Caco-2 (cell line): ENCODE measurements at regions not wholly inside any gene's neighbourhood (a gene's known extent, or its start where the extent isn't known, plus 50 kb on each side); places are given as distances from the start of the nearest gene placed in this dataset.

Experiments
- BruUV-seq: library from RNA; stranded (reverse); fragments of 400-500 nt; replicated peaks from 2 replicates; lab custom pipeline; 2021; lab: Mats Ljungman, UMichigan
- CTCF ChIA-PET: fragments of 300-600 bp; sonication (Branson Sonifier 250); formaldehyde crosslinking; loops from one replicate; lab custom pipeline; 2022; ENCODE audit warnings: antibody characterized with exemption; lab: Charles Lee
- POLR2A ChIA-PET: fragments of 300-600 bp; sonication (Branson Sonifier 250); formaldehyde crosslinking; loops from one replicate; lab custom pipeline; 2022; ENCODE audit warnings: antibody characterized with exemption; lab: Charles Lee
- DNase-seq, 2 experiments: peaks; one replicate each; pipeline versions ENCODE4 v3.0.0 to v3.0.0-alpha.2; 2020 to 2022
- H3K27me3 ChIP-seq: replicated peaks from 2 replicates; pipeline ENCODE4 v1.6.0; 2011; ENCODE audit warnings: low read length; ENCODE audit not compliant: control insufficient read depth, insufficient read depth
- H3K36me3 ChIP-seq: 2 replicates; pipeline ENCODE4 v1.5.1; 2011; ENCODE audit warnings: low read length; ENCODE audit not compliant: control insufficient read depth, insufficient read depth
- H3K4me1 ChIP-seq: fragments of 250-450 bp; sonication (Bioruptor Pico); 2 replicates; pipeline ENCODE4 v1.5.1; 2020; ENCODE audit warnings: mild to moderate bottlenecking
- H3K4me3 ChIP-seq: 2 replicates; pipeline ENCODE4 v1.5.1; 2011; ENCODE audit warnings: low read depth, mild to moderate bottlenecking, control low read depth, low read length
- H3K9me3 ChIP-seq: fragments of 250-450 bp; sonication (Bioruptor Pico); 2 replicates; pipeline ENCODE4 v1.5.1; 2020; ENCODE audit warnings: mild to moderate bottlenecking, moderate library complexity
- H3K27ac Mint-ChIP-seq: one replicate; pipeline ENCODE4 v1.8.0; 2022; ENCODE audit warnings: mixed read lengths; ENCODE audit not compliant: unreplicated experiment
- H3K27me3 Mint-ChIP-seq: one replicate; pipeline ENCODE4 v1.8.0; 2022; ENCODE audit warnings: mixed read lengths; ENCODE audit not compliant: insufficient read depth, unreplicated experiment
- H3K36me3 Mint-ChIP-seq: one replicate; pipeline ENCODE4 v1.8.0; 2022; ENCODE audit warnings: mild to moderate bottlenecking, mixed read lengths; ENCODE audit not compliant: insufficient read depth, unreplicated experiment
- H3K4me1 Mint-ChIP-seq: one replicate; pipeline ENCODE4 v1.8.0; 2022; ENCODE audit warnings: low read depth, mixed read lengths; ENCODE audit not compliant: unreplicated experiment
- H3K4me3 Mint-ChIP-seq: one replicate; pipeline ENCODE4 v1.8.0; 2022; ENCODE audit warnings: mild to moderate bottlenecking, moderate library complexity, mixed read lengths; ENCODE audit not compliant: unreplicated experiment
- H3K9me3 Mint-ChIP-seq: one replicate; pipeline ENCODE4 v1.8.0; 2022; ENCODE audit warnings: mixed read lengths; ENCODE audit not compliant: unreplicated experiment
- CTCF ChIP-seq, 2 experiments: fragments of 200-600 bp in 1 of 2; IDR thresholded peaks; 1 replicate in 1 of 2; 2 replicates in 1 of 2; pipeline versions ENCODE4 v1.5.1 to v1.8.0; 2011 to 2022; ENCODE audit warnings: antibody characterized with exemption in 1 of 2, control low read depth in 1 of 2, inconsistent platforms in 1 of 2, low read depth in 1 of 2, low read length in 1 of 2, mild to moderate bottlenecking in 1 of 2, moderate library complexity in 1 of 2; ENCODE audit not compliant: insufficient read depth in 1 of 2, severe bottlenecking in 1 of 2, unreplicated experiment in 1 of 2
- intact Hi-C: fragments of 100-400 bp; cut with micrococcal nuclease; formaldehyde crosslinking; loops from one replicate; pipeline ENCODE4 v1.10.0; 2022; ENCODE audit not compliant: unreplicated experiment

DNA sequence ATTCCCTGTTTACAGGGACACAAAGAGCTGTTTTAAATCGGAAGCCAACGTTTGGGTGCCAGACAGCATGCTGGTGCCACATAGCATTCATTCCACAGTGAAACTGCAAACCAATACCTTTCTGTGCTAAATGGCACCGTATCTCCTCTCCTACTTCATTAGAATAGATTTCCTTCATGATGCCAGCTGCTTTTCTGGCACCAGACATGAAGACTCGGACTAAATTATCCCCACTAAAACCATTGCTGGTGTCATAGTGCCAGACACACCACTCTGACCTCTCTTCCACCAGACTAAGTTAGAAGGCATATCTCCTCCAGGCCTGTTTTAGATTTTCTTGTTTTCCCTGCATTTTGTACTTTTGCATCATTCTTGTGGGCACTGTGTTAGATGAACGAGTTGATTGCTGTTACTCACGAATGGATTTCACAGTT, 155.1 kb downstream of the ETV1 start:
- Mint-ChIP-seq H3K27me3 (no peaks in the 10 kb centered on the region), H3K4me3 (no peak overlapping the region), H3K36me3 (no peaks in the 10 kb centered on the region), H3K4me1 (no peaks in the 10 kb centered on the region), H3K9me3 (no peaks in the 10 kb centered on the region), H3K27ac (no peak overlapping the region)
- no peaks in the 10 kb centered on the region for H3K36me3 ChIP-seq
- H3K4me3 ChIP-seq, result no peak overlapping the region
- no peaks in the 10 kb centered on the region for H3K4me1 ChIP-seq
- BruUV-seq, result no TSS peak
- TF ChIP-seq CTCF (IDR thresholded peaks at IDR 0.05; ENCODE audit: insufficient read depth in 1 of 2, low read depth in 1 of 2, low read length in 1 of 2, severe bottlenecking in 1 of 2, unreplicated experiment in 1 of 2), result no peak
- intact Hi-C loops, result no loop called here
- no peaks in the 10 kb centered on the region for H3K27me3 ChIP-seq
- no peaks in the 10 kb centered on the region for H3K9me3 ChIP-seq
- ChIA-PET POLR2A (no interaction called here), CTCF (no interaction called here)
- DNase-seq, result no peak

- no peaks in the 10 kb centered on the region for H3K9me3 ChIP-seq
- Mint-ChIP-seq H3K27me3 (peaks cover 2% of the 10 kb centered on the region), H3K36me3 (no peaks in the 10 kb centered on the region), H3K4me3 (no peak overlapping the region), H3K4me1 (no peaks in the 10 kb centered on the region), H3K27ac (no peak overlapping the region), H3K9me3 (no peaks in the 10 kb centered on the region)
- DNase-seq, result no peak
- ChIA-PET POLR2A (no interaction called here), CTCF (no interaction called here)
- H3K36me3 ChIP-seq, result no peaks in the 10 kb centered on the region
- no peaks in the 10 kb centered on the region for H3K27me3 ChIP-seq
- H3K4me3 ChIP-seq, result no peak overlapping the region
- no peaks in the 10 kb centered on the region for H3K4me1 ChIP-seq
- BruUV-seq, result no TSS peak
- intact Hi-C loops, result no loop called here
- no peak for TF ChIP-seq CTCF (IDR thresholded peaks at IDR 0.05; ENCODE audit: insufficient read depth in 1 of 2, low read depth in 1 of 2, low read length in 1 of 2, severe bottlenecking in 1 of 2, unreplicated experiment in 1 of 2)
Observed at GRCh38 chr7:13835442-13835841, 154.0 kb downstream of the ETV1 start.

DNA sequence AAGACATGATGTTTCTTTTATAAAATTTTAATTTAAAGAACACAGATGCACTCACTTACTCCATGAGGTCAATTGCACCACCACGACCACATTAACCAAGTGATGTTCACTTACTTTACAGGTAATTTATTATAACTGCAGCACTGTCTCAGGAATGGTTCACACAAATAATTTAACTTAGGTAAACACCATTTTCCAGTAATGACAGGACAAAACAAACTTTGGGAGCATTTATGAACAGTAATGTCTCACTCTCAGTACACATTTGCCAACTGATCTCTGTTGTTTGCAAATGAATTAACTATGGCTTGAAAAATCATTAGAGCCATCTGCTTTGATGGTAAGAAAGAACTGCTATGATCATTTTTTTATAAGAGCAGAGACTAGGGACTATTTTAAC, 150.4 kb downstream of the ETV1 start:
- BruUV-seq, result no TSS peak
- intact Hi-C loops, result no loop called here
- no peaks in the 10 kb centered on the region for H3K9me3 Mint-ChIP-seq
- no peaks in the 10 kb centered on the region for H3K4me1 ChIP-seq
- no peak overlapping the region for H3K4me3 ChIP-seq
- H3K27me3 ChIP-seq, result no peaks in the 10 kb centered on the region
- no peak overlapping the region for H3K4me3 Mint-ChIP-seq
- H3K27me3 Mint-ChIP-seq, result peaks cover 9% of the 10 kb centered on the region
- H3K36me3 Mint-ChIP-seq, result no peaks in the 10 kb centered on the region
- no peak for DNase-seq
- H3K9me3 ChIP-seq, result no peaks in the 10 kb centered on the region
- H3K27ac Mint-ChIP-seq, result no peak overlapping the region
- H3K4me1 Mint-ChIP-seq, result peaks cover 13% of the 10 kb centered on the region
- no peak for TF ChIP-seq CTCF (IDR thresholded peaks at IDR 0.05; ENCODE audit: insufficient read depth in 1 of 2, low read depth in 1 of 2, low read length in 1 of 2, severe bottlenecking in 1 of 2, unreplicated experiment in 1 of 2)
- H3K36me3 ChIP-seq, result no peaks in the 10 kb centered on the region
- ChIA-PET CTCF (no interaction called here), POLR2A (no interaction called here)
